Sciatic nerve (tissue), 2 donors: ENCODE measurements at regions not wholly inside any gene's neighbourhood (a gene's known extent, or its start where the extent isn't known, plus 50 kb on each side); places are given as distances from the start of the nearest gene placed in this dataset.

Experiments
- ATAC-seq: fragments of 200-7000 bp; cut with Tn5 transposase; one replicate; pipeline ENCODE4 v1.9.1; 2020; ENCODE audit warnings: mild to moderate bottlenecking, moderate library complexity
- DNase-seq: peaks from one replicate; pipeline ENCODE4 v3.0.0-alpha.2; 2020; ENCODE audit warnings: low spot score
- intact Hi-C: fragments of 100-400 bp; cut with DNase I; formaldehyde crosslinking; loops from one replicate; pipeline ENCODE4 v1.14.2; 2022
- donor health status: DM: no; HTN: no; CAD: no.
- donor health status: DM: no; HTN: no; CAD: no.

GRCh38 chr18:25446972-25447371, 95.0 kb upstream of the ZNF521 start:
- DNase-seq: no peak
- intact Hi-C loops: no loop called here

GRCh38 chr18:25445430-25445829, 93.5 kb upstream of the ZNF521 start:
- no peak for DNase-seq
- intact Hi-C loops: no loop called here
- ATAC-seq: no peak

More at GRCh38 chr18:25446972-25447371, 95.0 kb upstream of the ZNF521 start:
- ATAC-seq: no peak

- DNase-seq (no peak), ATAC-seq (no peak)
- intact Hi-C loops: no loop called here
Measured at GRCh38 chr18:25443776-25444175, 91.8 kb upstream of the ZNF521 start.

- no peak for ATAC-seq
- no peak for DNase-seq
- intact Hi-C loops: no loop called here
Measured at GRCh38 chr18:25435149-25435782, 83.3 kb upstream of the ZNF521 start.

GRCh38 chr18:25434745-25435144, 82.8 kb upstream of the ZNF521 start:
- intact Hi-C loops: no loop called here
- ATAC-seq (no peak), DNase-seq (no peak)

- intact Hi-C loops: no loop called here
- DNase-seq (no peak), ATAC-seq (no peak)
Measured at GRCh38 chr18:25433590-25433989, 81.6 kb upstream of the ZNF521 start.

- intact Hi-C loops: no loop called here
- ATAC-seq (no peak), DNase-seq (no peak)
Measured at GRCh38 chr18:25425024-25425423, 73.1 kb upstream of the ZNF521 start.

GRCh38 chr18:25423760-25424159, 71.8 kb upstream of the ZNF521 start:
- ATAC-seq (no peak), DNase-seq (no peak)
- intact Hi-C loops: no loop called here

GRCh38 chr18:25423267-25423666, 71.3 kb upstream of the ZNF521 start:
- DNase-seq (no peak), ATAC-seq (no peak)
- intact Hi-C loops: no loop called here

- no peak for DNase-seq
Measured at GRCh38 chr18:25422230-25422629, 70.3 kb upstream of the ZNF521 start.

GRCh38 chr18:25420077-25420825, 68.3 kb upstream of the ZNF521 start:
- intact Hi-C loops: no loop called here
- DNase-seq (no peak), ATAC-seq (no peak)

More at GRCh38 chr18:25422230-25422629, 70.3 kb upstream of the ZNF521 start:
- intact Hi-C loops: no loop called here
- ATAC-seq: no peak

- ATAC-seq: no peak
- DNase-seq: no peak
- intact Hi-C loops: no loop called here
Measured at GRCh38 chr18:25416374-25416773, 64.4 kb upstream of the ZNF521 start.

- ATAC-seq: no peak
- DNase-seq: no peak
- intact Hi-C loops: no loop called here
Measured at GRCh38 chr18:25409971-25410370, 58.0 kb upstream of the ZNF521 start.

GRCh38 chr18:25408293-25408692, 56.3 kb upstream of the ZNF521 start:
- intact Hi-C loops: no loop called here
- no peak for ATAC-seq
- no peak for DNase-seq
